Thyroid gland (tissue), 4 donors: ENCODE measurements at regions not wholly inside any gene's neighbourhood (a gene's known extent, or its start where the extent isn't known, plus 50 kb on each side); places are given as distances from the start of the nearest gene placed in this dataset.

Experiments
- CTCF ChIP-seq, 6 experiments: fragments of 200-600 bp in 3 of 6; fragments of 450-650 bp in 3 of 6; sonication (generic) in 3 of 6; IDR thresholded peaks; one replicate each; pipeline ENCODE4 v1.5.1; 2016 to 2019; ENCODE audit warnings: antibody characterized with exemption in 6 of 6, mild to moderate bottlenecking in 2 of 6, inconsistent platforms in 1 of 6, moderate library complexity in 1 of 6
- POLR2A ChIP-seq, 2 donors: fragments of 450-650 bp; IDR thresholded peaks; one replicate each; pipeline ENCODE4 v1.6.1; 2017; ENCODE audit warnings: antibody characterized with exemption in 2 of 2, mild to moderate bottlenecking in 2 of 2, moderate library complexity in 1 of 2

GRCh38 chr3:160128056-160128455, 97.2 kb upstream of the C3orf80 start:
- TF ChIP-seq POLR2A (IDR thresholded peaks at IDR 0.05) (no peak), CTCF (IDR thresholded peaks at IDR 0.05) (no peak)
